ENCODE measurements at regions not wholly inside any gene's neighbourhood (a gene's known extent, or its start where the extent isn't known, plus 50 kb on each side); places are given as distances from the start of the nearest gene placed in this dataset.
A peak's percentile ranks its signal among the peaks of the same experiment; 100 is the strongest.

DNA sequence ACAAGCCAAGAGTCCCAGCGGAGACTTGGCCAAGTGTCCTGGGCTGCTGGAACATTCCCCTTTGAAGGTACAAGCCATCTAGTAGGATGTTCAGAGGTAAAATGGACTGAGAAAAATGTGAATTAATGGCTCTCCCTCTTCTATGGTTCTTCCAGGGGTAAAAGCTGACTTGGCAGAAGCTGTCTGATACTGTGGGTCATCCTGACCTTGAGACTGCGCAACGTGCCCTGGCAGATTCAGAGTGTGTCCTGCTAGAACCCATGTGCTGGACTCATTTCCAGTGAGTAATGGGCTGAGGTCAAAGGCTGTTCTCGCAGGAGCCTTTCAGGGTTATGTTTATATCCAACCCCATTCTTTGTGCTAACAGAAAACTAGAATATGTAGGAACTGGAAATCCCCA, 423.0 kb upstream of the CD180 start:
- DNase-seq: no peak
- intact Hi-C loops (cut with DNase I): no loop called here

DNA sequence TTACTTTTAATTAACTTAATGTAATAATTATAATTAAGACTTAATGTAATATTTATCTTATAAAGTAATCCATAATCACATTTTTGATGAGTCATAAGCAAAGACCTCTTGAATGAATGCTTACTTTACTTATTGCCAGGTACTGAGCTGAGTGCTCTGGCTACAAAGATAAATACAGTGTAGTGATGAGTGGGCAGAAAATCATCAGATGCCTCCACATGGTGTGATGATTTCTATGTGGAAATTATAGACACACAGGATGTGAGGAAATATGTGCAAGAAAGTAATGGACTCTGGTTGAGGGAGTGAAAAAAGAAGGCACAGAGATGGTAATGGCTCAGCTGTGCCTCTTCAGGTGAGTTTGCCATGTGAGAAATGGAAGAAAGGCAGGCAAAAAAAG, 422.6 kb upstream of the CD180 start:
- DNase-seq: no peak
- intact Hi-C loops (cut with DNase I): no loop called here

DNA sequence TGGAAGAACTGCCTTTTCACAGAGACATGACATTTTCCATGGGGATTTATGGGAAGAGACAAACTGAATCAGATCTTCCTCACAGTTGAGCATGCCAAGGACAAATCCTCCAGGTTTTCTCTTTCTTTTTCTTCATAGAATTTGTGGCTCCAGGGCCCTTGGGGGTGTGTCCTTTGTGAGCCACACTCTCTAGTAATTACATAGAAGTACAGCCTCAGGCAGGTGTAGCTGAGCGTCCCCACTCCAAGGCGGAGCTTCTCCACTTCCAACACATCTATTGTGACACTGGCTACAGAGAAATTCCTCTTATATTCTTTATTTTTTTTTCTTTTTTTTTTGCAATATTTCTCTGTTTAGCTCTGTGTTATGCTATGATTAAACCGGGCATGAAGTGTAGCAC, 420.5 kb upstream of the CD180 start:
- intact Hi-C loops (cut with DNase I): no loop called here
- DNase-seq: no peak

DNA sequence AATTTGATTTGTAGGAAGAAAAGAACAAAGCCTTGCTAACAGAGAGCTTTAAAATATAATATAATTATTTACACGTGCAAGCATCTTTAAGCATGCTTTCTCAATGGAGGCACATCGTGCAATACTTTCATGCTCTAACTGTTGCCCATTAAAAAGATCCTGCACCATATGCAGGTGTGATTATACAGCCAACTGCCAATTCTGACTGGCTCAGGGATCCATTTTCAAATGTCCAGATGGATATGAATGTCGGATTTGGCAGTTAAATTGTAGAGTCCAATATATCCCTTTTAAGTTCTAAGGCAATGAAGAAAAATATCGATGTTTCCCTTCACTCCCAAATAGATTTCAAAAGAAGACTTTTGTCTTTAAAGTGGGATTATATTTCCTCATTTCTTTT, 416.4 kb upstream of the CD180 start:
- DNase-seq: no peak
- intact Hi-C loops (cut with DNase I): no loop called here

DNA sequence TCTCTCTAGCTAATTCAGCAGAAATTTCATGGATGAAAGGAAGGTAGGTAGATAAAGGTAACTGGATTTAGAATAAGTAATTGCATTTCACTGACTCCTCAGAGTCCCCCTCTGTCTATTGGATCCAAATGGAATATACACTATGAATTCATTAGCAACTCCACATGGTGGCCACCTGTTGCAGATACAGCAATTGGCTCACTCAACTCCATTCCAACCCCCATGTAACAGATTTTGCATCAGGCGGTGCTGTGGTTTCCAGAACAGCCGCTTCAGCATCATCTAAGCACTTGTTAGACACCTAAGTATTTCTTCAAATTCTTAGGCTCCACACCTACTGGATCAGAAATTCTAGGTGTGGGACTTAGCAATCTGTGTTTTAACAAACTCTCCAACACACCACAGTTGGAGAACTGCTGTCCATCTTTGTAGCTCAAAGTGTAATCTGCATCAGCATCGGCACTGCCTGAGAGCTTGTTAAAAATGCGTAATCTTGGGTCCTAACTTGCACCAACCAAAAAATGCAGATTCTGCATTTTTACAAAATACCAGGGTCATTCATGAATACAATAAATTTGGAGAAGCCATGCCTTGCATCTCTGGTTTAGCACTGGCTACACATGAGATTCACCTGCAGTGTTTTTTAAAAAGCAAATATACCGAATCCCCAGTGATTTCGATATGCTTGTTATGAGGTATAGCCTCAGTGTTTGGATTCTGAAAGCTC, 413.8 kb upstream of the CD180 start:
- DNase-seq: no peak
- intact Hi-C loops (cut with DNase I): no loop called here

DNA sequence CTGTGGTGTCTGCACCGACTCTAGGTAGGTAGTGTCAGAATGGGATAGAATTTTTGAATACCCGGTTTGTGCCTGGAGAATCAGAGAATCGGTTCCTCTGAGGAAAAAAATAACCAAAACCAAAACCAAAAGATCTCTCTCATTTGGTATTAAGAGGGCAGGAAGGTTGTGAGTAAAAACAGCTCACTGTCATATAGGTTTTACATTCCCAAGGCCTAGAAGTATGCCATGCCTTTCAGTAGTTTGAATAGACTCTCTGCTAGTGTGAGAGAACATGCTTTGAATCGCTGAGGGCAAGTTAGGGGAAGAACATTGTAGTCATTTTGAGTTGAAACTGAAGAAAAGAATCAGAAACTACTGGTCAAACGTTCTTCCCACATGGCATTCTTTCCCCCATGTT, 411.4 kb upstream of the CD180 start:
- intact Hi-C loops (cut with DNase I): no loop called here
- no peak for DNase-seq

DNA sequence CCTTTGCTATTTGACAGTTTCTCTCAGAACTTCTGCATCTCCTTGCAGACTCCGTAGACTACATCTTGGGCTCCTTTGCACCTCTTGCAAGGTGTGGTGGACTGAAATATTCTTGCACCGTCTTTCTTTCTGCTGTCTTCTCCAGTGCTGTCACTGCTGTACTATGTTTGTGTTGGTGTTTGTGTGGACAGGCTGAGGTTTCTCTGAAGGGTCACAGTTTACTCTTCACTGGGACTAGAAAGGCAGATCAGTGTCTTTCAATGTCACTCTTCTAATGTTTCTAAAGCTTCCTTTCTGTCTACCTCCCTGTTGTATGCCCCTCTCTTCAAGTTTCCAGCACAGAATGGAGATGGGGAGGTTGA, 410.0 kb upstream of the CD180 start:
- intact Hi-C loops (cut with DNase I): no loop called here
- DNase-seq: no peak

DNA sequence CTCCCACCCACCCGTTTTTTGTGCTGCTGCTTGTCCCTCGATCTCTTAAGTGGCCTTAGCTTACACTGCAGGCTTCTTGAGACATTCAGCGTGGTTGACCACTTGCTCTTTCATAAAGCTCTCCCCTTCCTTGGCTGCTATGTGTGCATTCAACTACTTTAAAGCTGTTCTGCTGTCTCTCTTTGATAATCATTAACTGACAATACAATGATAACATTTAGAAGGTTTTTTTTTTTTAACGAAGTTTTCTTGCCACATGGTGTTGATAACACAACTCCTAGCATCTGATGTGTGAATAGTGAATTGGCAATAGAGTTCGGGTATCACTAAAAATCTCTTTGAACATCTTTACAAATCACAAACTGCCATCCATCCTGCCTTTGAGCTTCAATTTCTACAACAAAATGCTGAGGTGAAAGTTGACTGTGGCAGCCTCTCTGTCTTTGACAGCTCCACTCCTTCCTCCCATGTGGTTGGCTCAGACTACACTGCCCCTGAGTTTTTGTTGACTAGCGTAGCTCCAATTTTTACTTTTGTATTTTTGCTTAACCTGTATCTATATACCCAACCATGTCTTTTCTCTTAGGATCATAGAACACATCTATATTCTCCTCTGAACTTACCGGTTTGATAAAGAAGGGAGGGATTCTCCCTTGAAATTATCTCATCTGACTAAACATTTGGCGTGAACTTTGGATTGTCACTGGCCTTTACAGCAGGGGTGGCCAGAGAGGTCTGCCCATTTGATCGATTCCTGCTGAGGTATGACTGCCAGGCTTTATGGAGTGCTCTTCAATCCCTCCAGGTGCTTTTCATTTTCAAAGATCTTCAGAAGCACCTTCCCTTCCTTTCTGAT, 409.4 kb upstream of the CD180 start:
- no peak for DNase-seq
- intact Hi-C loops (cut with DNase I): no loop called here

DNA sequence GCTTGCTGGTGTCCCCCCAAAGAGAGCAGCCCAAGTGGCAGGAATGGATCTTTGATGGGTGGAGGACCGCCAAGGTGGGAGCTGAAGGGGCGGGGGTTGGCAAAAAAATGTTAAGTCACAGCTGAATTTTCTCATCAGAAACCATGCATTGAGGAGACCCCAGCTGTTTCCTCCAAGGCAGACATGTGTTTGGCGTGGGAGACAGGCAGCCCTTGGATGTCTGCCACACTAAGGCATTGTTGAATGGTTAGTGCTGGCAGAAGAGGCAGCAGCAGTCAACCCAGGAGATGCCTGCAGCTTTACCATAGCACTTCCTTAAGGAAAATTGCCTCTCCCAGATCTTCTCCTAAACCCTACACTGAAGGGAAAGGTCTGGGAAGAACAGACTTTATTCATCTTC, 394.9 kb upstream of the CD180 start:
- intact Hi-C loops (cut with DNase I): no loop called here
- DNase-seq: peak in 2 of 10 donors; percentile 10 to 72

DNA sequence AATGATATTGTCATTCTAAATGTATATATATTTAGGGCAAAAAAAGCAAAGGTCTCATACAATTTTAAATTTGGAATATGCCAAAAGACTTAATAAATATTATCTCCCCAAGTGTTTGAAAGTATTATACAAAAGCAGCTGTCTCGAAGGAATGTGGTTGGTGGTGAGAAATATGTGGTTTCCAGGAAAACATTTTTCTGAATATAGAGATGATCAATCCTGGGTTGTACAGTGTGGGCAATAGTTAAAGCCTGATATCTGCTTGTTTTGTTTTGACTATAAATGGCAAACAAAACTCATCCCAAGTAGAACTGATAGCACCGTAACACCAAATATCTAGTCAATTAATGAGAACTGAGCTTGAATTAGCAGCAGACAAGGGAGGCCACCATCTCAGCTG, 391.8 kb upstream of the CD180 start:
- no peak for DNase-seq
- intact Hi-C loops (cut with DNase I): no loop called here

DNA sequence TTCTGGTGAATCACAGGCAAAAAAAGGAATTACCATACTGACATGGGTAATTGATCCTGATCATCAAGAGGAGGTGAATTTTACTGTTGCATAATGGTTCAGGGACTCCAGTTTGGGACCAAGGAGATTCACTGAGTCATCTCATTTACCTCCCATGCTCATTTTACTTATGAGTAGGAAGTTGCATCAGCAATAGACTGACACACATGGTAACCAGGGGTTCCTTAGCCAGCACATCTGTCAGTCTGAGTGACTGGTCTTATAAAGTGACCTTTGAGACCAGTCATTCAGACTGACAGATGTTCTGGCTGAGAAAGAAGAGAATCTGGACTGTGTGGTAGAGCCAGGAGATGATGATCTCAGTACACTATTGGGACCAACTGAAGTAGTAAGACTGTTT, 384.6 kb upstream of the CD180 start:
- intact Hi-C loops (cut with DNase I): no loop called here
- no peak for DNase-seq

DNA sequence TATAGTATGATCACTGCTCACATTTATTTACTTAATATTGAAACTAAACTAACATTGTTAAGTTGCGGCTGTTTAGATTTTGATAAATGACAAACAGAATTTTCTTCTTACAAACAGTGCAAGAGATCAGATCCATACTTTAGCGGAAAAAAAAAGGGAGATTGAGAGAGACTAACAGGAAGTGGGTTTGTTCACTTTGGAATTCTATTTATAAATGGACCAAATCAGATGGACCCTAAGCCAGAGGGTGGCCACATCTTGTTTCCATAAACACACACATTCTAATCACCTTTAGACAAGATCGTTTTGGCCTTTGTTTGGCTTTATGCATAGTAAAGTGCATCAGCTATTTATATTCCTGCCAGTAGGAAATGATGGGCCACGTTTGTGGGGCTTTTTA, 381.4 kb upstream of the CD180 start:
- no peak for DNase-seq
- intact Hi-C loops (cut with DNase I): no loop called here

DNA sequence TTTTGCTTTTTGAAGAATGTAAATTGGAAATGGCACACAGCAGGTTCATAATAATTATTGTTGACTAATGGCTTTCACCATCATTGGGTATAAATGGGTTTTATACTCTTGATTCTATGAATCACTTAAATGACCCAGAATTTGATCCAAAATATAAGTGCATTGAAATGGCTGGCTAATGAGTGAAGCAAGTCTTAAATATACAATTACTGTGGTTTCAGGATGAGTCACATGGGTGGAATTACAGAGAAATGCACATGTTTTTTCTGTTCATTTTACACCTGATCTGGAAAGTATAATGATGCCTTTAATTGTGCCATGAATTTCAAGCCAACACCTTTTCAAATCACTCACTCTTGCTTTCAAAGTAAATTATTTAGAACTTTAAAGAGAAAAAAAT, 380.8 kb upstream of the CD180 start:
- no peak for DNase-seq
- intact Hi-C loops (cut with DNase I): no loop called here

DNA sequence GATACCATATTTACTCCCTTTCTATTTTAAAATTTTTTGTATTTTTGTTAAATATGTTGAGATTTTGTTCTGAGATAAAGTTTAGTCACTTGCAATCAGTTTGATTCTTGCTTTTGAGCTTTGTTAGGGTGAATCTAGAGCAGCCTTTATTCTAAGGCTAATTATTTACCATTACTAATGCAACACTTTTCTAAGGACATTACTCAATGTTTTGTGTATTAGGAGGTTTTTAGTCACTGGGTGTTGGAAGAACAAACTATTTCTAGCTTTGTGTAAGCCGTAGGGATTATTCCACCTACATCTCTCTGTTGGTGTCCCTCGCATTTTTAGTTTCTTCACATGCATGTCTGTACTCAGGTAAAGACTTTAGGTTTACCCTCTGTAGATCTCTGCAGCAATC, 379.5 kb upstream of the CD180 start:
- no peak for DNase-seq
- intact Hi-C loops (cut with DNase I): no loop called here

DNA sequence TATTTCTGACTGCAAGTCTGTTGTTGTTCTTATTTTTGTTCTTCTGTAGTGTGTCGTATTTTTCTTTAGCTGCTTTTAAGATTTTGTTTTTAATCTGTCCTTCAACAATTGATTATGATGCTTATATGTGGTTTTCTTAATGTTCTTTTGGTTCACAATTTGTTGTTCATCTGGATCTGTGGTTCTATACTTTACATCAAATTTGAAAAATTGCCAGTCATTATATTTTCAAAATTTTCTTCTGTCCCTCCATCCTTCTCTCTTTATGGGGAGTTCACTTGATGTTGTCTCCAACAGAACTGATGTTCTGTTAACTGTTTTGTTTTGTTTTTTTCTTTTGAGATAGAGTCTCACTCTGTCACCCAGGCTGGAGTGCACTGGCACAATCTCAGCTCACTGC, 378.5 kb upstream of the CD180 start:
- intact Hi-C loops (cut with DNase I): no loop called here
- no peak for DNase-seq

DNA sequence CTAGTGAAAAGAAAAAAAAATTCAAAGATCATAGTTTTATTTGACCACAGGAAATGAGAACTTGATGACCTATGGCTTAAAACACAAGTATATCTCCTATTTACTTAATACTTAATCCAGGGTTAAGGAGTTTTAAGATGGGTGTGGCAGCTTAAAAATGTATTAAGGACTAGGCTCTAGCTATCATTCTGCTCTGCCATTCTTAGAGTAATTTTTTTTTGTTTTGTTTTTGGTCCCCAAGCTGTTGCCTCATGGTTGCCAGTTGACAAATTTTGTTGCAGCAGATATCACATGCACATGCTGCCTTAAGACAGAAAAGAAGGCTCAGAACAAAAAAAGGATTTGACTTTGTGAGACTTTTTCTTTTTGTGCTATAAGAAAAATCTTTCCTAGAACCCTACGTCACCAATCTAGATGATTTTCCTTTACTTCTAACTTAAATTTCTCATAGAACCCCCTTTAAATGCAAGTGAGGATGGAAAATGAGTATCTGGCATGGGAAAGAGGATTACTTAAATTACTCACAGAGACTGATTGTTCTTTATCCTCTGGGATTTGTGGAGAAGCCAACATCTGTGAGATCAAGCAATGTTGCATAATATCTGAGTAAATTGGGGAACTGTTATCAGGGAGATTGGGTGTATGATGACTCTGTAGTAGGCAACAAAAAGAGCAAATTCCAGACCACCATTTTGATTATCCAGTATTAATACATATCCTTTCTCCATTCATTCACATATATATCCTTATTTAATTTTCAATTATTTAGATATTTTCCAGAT, 364.7 kb upstream of the CD180 start:
- intact Hi-C loops (cut with DNase I): no loop called here
- no peak for DNase-seq

DNA sequence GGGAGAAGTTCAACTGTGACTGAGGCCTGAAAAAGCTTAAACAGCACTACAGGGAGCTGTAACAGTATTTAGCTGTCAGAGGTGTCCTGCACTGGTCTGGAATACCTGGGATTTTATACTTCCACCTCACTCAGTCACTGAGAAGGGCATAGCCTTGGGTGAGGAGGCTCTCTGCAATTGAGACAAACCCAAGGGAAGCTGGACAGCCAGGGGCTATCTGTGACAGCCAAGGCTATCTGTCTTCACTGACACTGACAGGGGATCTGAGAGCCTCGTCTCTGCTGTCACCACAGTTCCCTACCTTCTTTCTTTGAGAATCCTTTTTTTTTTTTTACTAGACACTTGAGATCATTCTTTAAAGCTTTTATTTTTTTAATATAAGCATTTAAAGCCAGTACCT, 356.2 kb upstream of the CD180 start:
- intact Hi-C loops (cut with DNase I): no loop called here
- DNase-seq: no peak

DNA sequence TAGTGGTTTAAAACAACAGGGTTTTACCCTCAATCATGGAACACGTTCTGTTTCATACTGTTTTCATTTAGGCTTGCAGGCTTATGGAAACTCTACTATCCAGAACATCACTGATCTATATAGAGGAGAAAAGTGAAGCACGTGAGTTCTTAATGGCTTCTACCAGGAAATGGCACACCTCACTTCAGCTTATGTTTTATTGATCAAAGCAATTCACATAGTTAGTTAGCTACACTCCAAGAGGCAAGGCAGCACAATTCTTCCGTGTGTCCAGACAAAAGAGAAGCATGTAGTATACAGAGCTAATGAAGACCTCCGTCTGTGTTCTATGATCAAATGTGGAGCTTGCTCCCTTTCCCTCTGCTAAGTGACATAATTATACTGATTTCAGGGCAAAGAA, 353.3 kb upstream of the CD180 start:
- intact Hi-C loops (cut with DNase I): no loop called here
- DNase-seq: no peak

DNA sequence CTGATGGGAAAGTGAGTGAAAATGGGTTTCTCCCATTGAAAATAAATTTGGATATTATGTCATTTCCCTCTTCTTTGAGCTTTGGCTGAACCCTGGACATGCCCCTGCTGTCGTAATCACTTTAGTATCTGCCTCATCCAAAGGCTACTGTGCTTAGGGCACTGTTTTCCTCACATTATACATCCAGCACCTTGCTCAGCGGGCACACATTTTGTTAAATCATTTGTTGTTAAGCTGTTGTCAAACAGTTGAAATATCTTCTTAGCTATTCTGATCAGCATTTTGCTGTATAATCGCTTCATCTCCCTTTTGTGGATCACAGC, 352.7 kb upstream of the CD180 start:
- no peak for DNase-seq
- intact Hi-C loops (cut with DNase I): no loop called here

DNA sequence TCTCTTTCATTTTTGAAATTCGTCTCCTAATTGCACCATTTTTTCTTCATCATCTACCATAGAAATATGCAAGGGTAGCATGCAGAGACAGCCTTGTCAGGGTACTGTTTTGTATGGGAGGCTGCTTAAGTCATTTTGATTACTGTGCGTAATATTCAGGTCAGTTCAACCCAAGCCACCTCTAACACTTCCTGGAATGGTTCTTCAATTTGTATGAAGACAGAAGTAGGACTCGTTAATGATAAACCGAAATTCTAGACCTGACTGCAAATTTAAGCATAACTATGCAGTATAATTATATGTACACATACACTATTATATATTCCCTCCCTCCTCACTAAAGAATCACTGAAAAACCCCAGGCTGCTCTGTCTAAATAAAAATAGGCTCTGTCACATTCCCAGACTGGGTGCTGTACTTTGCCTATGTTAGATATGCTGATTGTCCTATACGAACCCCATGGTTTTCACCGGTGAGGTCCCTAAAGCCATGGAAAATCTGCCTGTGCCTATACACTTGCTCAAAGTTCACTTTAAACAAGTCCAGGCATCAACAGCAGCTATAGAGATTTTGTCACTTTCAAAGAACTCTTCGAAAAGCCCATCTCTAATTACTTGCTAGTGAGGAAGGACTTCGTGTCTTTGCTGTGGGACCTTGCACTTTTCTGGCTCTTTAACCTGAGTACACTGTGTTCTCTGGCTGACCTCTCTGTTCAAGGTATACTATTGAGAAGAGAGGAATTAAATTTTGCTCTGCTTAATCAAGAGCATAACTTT, 352.1 kb upstream of the CD180 start:
- intact Hi-C loops (cut with DNase I): no loop called here
- DNase-seq: no peak

DNA sequence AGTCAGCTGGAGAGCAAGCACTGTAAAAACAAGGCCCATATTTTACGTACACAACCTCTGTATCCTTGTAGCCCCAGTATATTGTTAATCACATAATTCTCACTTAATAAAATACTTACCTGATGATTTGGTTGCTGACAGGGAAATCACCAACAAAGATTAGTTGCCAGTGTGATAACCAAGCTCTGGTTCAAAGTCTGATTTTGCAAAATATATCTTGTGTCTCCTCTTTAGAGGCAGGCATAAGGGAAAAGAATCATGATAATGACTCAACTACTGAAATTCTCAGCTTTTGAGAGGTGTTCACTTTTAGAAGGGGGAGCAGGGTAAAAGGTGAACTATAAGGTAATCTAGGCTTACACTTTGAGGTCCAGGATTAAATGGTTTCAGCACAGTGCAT, 351.1 kb upstream of the CD180 start:
- DNase-seq: no peak
- intact Hi-C loops (cut with DNase I): no loop called here

All from posterior cingulate gyrus (tissue), 11 donors.